Epithelial cell of proximal tubule (primary cell): ENCODE measurements at regions not wholly inside any gene's neighbourhood (a gene's known extent, or its start where the extent isn't known, plus 50 kb on each side); places are given as distances from the start of the nearest gene placed in this dataset.
"Not testable (repeated sequence)": the region's sequence is repeated elsewhere in the genome, so short reads cannot be mapped to it uniquely, and the experiment has no call there.

Source experiments
- DNase-seq: peaks from one replicate; pipeline ENCODE4 v3.0.0-alpha.2; 2011; ENCODE audit warnings: low read depth
- H3K4me3 ChIP-seq: 2 replicates; pipeline ENCODE4 v1.5.1; 2011; ENCODE audit warnings: low read depth, mild to moderate bottlenecking, low read length
- TF ChIP-seq, protein P1 (sequence below): conservative IDR thresholded peaks from 2 replicates; pipeline ENCODE4 v1.5.1; 2012; ENCODE audit warnings: low read depth, mild to moderate bottlenecking, low read length

DNA sequence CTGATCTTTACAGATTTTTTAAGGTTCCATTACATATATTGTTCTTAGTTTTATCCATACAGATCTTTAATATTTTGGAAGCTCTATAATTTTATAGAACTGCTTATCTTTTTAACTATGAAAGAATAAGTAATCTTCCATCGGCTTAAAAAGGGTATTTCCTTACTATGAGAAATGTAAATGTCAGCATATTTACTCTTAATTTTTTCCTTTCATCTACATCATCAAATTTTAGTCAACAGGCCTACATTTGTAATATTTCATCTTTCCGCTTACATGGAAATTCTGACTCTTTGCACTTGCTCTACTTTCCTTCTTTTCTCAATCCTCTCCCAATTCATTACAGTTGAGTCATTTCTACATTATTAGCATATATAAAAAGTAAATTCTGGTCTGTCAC lies 111.3 kb upstream of the GOLGA6L6 start:
- TF ChIP-seq, protein P1, sequence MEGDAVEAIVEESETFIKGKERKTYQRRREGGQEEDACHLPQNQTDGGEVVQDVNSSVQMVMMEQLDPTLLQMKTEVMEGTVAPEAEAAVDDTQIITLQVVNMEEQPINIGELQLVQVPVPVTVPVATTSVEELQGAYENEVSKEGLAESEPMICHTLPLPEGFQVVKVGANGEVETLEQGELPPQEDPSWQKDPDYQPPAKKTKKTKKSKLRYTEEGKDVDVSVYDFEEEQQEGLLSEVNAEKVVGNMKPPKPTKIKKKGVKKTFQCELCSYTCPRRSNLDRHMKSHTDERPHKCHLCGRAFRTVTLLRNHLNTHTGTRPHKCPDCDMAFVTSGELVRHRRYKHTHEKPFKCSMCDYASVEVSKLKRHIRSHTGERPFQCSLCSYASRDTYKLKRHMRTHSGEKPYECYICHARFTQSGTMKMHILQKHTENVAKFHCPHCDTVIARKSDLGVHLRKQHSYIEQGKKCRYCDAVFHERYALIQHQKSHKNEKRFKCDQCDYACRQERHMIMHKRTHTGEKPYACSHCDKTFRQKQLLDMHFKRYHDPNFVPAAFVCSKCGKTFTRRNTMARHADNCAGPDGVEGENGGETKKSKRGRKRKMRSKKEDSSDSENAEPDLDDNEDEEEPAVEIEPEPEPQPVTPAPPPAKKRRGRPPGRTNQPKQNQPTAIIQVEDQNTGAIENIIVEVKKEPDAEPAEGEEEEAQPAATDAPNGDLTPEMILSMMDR = no peak
- H3K4me3 ChIP-seq = no peak overlapping the region
- no peak for DNase-seq

DNA sequence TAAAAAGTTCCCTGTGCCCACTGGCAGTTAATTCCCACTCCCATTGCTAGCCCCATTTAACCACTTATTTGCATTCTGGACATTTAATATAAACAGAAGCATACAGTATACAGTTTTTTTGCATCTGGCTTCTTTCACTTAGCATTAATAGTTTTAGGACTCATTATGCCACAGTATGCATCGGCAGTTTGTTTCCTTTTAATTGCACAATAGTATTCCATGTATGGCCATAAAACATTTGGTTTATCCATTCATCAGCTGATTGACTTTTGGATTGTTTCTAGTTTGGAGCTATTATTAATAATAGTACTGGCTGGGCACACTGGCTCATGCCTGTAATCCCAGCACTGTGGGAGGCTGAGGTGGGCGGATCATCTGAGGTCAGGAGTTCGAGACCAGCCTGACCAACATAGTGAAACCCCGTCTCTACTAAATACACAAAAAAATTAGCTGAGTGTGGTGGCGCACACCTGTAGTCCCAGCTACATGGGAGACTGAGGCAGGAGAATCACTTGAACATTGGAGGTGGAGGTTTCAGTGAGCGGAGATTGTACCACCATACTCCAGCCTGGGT lies 106.9 kb upstream of the GOLGA6L6 start:
- H3K4me3 ChIP-seq = not testable (repeated sequence)

DNA sequence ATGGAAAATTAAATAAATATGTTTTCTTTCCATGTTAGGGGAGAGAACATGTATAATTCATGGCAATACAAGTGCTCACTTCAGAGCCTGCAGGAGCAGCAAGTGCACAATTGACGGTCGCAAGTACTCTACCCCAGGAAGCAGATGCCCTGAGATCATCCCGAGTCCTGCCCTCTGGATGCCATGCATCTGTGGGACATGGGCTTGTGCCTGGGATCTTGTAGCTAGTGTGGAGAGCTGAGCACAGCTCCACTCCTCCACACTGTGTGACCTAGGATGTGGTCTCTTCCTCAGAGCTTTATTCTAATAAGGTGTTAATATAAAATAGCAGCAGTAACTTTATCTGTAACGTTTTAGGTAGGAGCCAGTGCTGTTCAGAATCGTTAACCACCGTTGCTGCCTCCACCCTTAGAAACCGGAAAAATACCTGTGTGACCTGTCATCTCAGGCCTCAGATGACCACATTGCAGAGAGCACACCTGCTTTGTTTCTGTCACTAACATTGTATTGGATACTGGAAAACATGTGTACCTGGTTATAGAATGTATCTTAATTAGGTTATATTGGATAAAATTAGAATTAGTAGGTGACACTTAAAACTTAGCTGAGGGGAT lies 105.0 kb upstream of the GOLGA6L6 start:
- DNase-seq = no peak
- no peak overlapping the region for H3K4me3 ChIP-seq

More for the DNA sequence above, 106.9 kb upstream of the GOLGA6L6 start:
- not testable (repeated sequence) for DNase-seq

DNA sequence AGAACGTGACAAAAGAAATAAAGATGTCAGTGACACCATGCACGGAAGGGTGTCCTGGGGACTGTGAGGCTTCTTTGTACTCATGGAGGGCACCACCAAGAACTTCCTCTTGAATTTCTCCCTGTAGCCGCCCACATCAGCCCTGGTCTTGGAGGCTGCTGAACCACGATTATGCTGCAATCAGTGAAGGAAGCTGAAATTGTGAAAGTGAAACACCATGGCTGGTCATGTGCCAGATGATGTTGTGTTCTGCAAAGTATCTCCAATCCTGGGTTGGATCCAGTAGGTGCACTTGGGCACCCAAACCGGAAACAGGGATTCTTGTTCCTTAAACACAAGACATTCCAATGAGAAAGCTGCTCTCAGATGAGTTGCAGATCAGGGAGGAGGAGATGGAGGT lies 104.4 kb upstream of the GOLGA6L6 start:
- no peak for DNase-seq

More for the DNA sequence above, 105.0 kb upstream of the GOLGA6L6 start:
- TF ChIP-seq, protein P1 = no peak

DNA sequence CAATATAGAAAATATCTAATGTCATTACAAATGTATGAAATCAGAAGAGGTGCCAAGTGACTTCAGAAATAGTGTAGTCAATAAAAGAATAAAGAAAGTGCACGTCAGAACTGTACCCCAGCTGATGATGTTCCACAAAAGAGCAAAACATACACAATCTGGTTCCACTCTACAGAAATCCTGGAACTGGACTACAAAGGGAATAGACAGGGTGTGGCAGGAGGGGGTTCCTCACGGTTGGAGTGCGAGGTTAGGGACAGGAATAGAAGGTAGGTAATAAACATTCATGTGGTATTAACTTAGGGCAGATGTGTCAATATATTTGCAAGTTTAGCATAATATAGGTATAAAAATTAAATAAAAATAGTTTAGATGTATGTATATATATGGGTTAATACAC lies 103.3 kb upstream of the GOLGA6L6 start:
- no peak overlapping the region for H3K4me3 ChIP-seq
- no peak for DNase-seq
- TF ChIP-seq, protein P1 = no peak

More for the DNA sequence above, 104.4 kb upstream of the GOLGA6L6 start:
- H3K4me3 ChIP-seq = no peak overlapping the region
- TF ChIP-seq, protein P1 = no peak

DNA sequence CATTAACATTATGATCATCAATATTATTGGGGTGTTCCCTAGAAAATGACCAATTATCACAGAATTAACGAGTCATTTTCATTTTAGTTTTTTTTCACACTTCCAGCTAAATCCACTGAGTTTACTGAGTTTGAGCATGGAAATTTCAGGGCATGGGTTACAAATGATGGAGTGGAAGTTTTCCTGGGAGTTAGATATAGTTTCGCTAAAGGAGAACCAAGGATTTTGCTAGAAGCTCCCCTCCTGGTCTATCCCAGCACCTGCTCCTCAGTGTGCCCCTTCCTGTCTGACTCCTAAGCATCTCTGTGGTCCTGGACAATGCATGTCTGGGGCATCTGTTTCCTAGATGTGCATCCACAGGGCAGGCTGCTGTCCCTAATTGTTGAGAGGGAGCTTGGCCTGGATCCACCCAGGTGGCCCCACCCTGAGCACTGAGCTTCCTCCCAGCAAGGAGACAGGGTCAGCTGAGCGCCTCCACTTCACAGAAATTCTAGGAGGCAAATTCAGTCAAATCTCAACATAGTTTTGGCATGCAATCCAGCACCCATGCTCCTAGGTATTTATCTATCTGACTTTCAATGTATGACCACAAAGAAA lies 102.3 kb upstream of the GOLGA6L6 start:
- no peak overlapping the region for H3K4me3 ChIP-seq
- TF ChIP-seq, protein P1 = peak; percentile 4
- DNase-seq = no peak

DNA sequence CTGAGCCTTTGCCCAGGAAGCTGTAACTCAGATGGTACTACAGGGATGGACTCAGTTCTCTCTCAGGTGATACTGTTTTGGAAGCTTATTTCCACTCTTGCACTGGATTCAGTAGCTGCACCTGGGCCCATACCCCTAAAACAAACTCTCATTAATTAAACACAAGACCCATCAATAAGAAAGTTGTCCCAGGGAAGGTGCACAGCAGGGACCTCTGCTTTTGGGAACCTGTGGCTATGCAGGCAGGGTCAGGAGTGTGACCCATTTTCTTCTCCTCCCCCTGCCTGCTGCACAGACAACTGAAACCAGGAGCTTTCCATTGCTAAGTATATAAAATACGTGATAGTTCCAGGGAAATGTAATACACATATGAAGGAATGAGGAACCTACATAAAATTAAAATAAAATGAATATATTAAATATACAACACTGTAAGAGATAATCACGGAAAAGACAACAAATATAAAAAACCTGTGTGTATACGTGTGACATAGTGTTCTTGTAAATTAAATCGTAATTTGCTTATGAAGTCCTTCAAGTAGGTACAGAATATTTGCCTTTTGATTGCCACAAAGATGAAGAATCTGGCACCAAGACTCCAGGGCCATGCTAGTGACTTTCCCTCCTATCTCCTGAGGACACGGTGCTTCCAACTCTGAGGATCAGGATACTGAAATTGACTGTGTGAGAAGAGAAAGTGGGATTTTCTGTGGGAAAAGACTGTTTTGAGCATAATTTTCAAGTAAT lies 101.6 kb upstream of the GOLGA6L6 start:
- H3K4me3 ChIP-seq = no peak overlapping the region
- TF ChIP-seq, protein P1 = no peak
- DNase-seq = no peak
